Peyer's patch (tissue), 4 donors: ENCODE measurements at regions not wholly inside any gene's neighbourhood (a gene's known extent, or its start where the extent isn't known, plus 50 kb on each side); places are given as distances from the start of the nearest gene placed in this dataset.

Experiments
- DNase-seq, 3 donors: peaks; one replicate each; pipeline ENCODE4 v3.0.0-alpha.2; 2017 to 2019
- H3K27ac ChIP-seq, 4 donors: fragments of 200-600 bp; sonication (generic); one replicate each; pipeline ENCODE4 v1.5.1; 2016 to 2019
- H3K27me3 ChIP-seq, 2 donors: fragments of 200-600 bp; sonication (generic); one replicate each; pipeline ENCODE4 v1.5.1; 2019
- H3K36me3 ChIP-seq, 3 donors: fragments of 200-600 bp; sonication (generic); one replicate each; pipeline ENCODE4 v1.5.1; 2016 to 2019
- H3K4me1 ChIP-seq, 4 donors: fragments of 200-600 bp; sonication (generic); one replicate each; pipeline ENCODE4 v1.5.1; 2016 to 2019
- H3K4me3 ChIP-seq, 4 donors: fragments of 200-600 bp; sonication (generic); 1 replicate in 3 of 4; 2 replicates in 1 of 4; pipeline ENCODE4 v1.5.1; 2016 to 2019; ENCODE audit warnings: mild to moderate bottlenecking in 1 of 4
- H3K9me3 ChIP-seq, 4 donors: fragments of 200-600 bp; sonication (generic); one replicate each; pipeline ENCODE4 v1.5.1; 2016 to 2019; ENCODE audit warnings: mild to moderate bottlenecking in 1 of 4
- CTCF ChIP-seq, 6 experiments: fragments of 450-650 bp in 4 of 6; fragments of 200-600 bp in 2 of 6; sonication (generic) in 1 of 6; IDR thresholded peaks; one replicate each; pipeline ENCODE4 v1.5.1; 2017 to 2019; ENCODE audit warnings: antibody characterized with exemption in 6 of 6, mild to moderate bottlenecking in 3 of 6, moderate library complexity in 1 of 6
- POLR2A ChIP-seq, 2 donors: fragments of 450-650 bp; IDR thresholded peaks; one replicate each; pipeline ENCODE4 v1.5.1; 2017; ENCODE audit warnings: antibody characterized with exemption in 2 of 2, mild to moderate bottlenecking in 2 of 2, moderate library complexity in 2 of 2

DNA sequence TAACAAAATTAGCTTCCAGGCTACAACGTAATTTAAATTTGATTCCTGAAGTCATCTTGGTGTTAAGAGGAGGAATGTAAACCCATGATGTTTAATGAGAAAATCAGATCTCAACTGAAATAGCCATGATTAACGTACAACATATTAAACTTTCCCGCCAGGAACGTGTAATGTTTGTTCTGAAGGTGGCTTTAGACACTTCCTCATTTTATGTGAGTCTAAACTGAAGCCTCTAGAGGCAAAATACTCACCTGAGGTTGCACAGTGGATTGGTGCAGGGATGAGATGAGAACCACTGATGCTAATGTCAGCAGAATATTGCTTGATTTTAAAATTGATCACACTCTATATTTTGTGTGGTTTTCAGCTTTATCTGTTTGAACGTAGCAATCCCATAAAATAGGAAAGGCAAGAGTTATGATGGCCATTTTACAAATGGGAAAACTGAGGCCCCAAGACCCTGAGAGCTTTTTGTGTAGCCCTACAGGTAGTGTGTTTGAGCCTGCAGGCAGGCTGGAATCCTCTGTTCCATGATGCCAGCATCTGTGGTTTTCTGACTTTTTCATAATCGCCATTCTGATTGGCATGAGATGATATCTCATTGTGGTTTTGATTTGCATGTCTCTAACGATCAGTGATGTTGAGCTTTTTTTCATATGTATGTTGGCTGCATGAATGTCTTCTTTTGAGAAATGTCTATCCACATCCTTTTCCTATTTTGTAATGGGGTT lies 243.7 kb upstream of the BMPER start:
- Histone ChIP-seq H3K27ac (no peak overlapping the region), H3K36me3 (no peaks in the 10 kb centered on the region), H3K4me3 (no peak overlapping the region), H3K4me1 (no peaks in the 10 kb centered on the region), H3K27me3 (no peaks in the 10 kb centered on the region), H3K9me3 (no peaks in the 10 kb centered on the region)
- DNase-seq = no peak
- TF ChIP-seq CTCF (IDR thresholded peaks at IDR 0.05) (no peak), POLR2A (IDR thresholded peaks at IDR 0.05) (no peak)

DNA sequence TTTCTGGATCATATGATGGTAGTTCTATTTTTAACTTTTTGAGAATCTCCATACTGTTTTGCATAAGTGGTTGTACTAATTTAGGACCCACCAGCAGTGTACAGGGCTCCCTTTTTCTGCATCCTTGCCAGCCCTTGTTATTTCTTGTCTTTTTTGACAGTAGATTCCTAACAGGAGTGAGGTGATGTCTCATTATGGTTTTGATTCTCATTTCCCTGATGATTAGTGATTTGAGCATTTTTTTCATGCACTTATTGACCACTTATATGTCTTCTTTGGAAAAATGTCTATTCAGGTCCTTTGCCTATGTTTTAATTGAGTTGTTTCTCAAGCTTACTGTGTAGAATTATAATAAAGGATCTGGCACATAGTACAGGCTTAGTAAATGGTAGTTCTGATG lies 238.8 kb upstream of the BMPER start:
- no peaks in the 10 kb centered on the region for H3K36me3 ChIP-seq
- H3K4me1 ChIP-seq = no peaks in the 10 kb centered on the region
- H3K9me3 ChIP-seq = no peaks in the 10 kb centered on the region
- no peak for DNase-seq
- no peaks in the 10 kb centered on the region for H3K27me3 ChIP-seq
- no peak overlapping the region for H3K27ac ChIP-seq
- TF ChIP-seq CTCF (IDR thresholded peaks at IDR 0.05) = no peak
- no peak for TF ChIP-seq POLR2A (IDR thresholded peaks at IDR 0.05)
- H3K4me3 ChIP-seq = no peak overlapping the region

DNA sequence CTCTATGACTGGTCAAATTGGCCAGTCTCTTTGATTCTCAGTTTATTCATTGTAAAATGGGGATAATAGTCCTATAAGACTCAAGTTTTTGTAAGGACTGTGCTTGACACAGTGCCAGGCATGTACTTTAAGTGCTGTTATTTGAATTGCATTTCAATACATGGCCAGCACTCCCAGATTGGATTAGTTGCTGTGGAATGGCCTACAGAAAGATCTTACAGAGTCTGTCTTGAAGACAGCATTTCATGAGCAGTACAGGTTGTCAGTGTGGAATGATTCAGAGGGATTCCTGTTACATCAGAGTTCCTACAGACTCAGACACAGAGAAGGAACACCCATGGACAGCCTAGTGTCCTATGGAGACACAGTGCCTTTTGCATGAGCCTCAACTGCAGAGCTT lies 238.1 kb upstream of the BMPER start:
- Histone ChIP-seq H3K27ac (no peak overlapping the region), H3K9me3 (no peaks in the 10 kb centered on the region), H3K36me3 (no peaks in the 10 kb centered on the region), H3K4me1 (no peaks in the 10 kb centered on the region), H3K27me3 (no peaks in the 10 kb centered on the region), H3K4me3 (no peak overlapping the region)
- DNase-seq = no peak
- TF ChIP-seq POLR2A (IDR thresholded peaks at IDR 0.05) (no peak), CTCF (IDR thresholded peaks at IDR 0.05) (no peak)

- DNase-seq = no peak
- Histone ChIP-seq H3K9me3 (no peaks in the 10 kb centered on the region), H3K27ac (no peak overlapping the region), H3K27me3 (no peaks in the 10 kb centered on the region), H3K4me3 (no peak overlapping the region), H3K4me1 (no peaks in the 10 kb centered on the region), H3K36me3 (no peaks in the 10 kb centered on the region)
- TF ChIP-seq POLR2A (IDR thresholded peaks at IDR 0.05) (no peak), CTCF (IDR thresholded peaks at IDR 0.05) (no peak)
These were observed 236.1 kb upstream of the BMPER start for GRCh38 chr7:33669251-33669670.

DNA sequence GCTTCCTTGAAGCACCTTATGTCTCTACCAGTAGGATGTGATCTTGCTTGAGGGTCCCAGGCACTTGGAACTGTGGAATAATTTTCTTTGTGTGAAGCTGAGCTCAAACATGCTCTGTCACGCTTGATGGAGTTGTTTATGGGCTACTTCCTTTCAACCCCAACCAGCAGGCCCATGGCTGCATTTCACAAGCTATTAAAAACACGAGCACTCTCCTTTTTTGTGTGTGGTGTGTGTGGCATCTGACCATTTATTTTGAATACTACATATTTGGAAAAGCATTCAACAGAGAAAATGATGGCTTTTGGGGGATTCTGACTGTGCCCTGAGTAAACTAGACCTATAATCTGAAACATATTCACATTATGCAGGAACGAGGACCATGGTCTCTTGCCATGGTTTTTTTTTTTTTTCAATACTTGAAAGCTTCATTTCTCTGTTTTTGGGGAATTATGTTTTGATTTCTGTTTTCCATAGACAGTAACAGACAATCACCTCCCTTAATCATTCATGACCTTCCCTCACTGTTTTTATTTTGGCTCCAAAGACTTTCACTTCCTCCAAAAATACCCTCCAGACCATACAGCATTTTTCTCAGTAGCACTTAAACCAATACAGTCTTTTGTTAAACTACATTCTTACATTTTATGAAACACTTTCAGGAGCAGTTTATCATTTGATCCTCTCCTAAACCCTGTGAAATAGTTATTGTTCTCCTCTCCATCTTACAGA lies 233.6 kb upstream of the BMPER start:
- H3K36me3 ChIP-seq = no peaks in the 10 kb centered on the region
- no peak overlapping the region for H3K4me3 ChIP-seq
- no peak for DNase-seq
- H3K27ac ChIP-seq = no peak overlapping the region
- no peaks in the 10 kb centered on the region for H3K27me3 ChIP-seq
- no peaks in the 10 kb centered on the region for H3K9me3 ChIP-seq
- TF ChIP-seq CTCF (IDR thresholded peaks at IDR 0.05) (no peak), POLR2A (IDR thresholded peaks at IDR 0.05) (no peak)
- no peaks in the 10 kb centered on the region for H3K4me1 ChIP-seq
